GM13977 (cell line): ENCODE measurements at regions not wholly inside any gene's neighbourhood (a gene's known extent, or its start where the extent isn't known, plus 50 kb on each side); places are given as distances from the start of the nearest gene placed in this dataset.

ENCODE experiments used
- DNase-seq: peaks from one replicate; pipeline ENCODE4 v3.0.0; 2012; ENCODE audit warnings: low spot score
- CTCF ChIP-seq: IDR thresholded peaks from 2 replicates; pipeline ENCODE4 v1.5.1; 2012; ENCODE audit warnings: mild to moderate bottlenecking, control low read depth; ENCODE audit not compliant: insufficient read depth; ENCODE audit errors: extremely low read depth, missing control alignments
- in situ Hi-C: fragments of 300-500 bp; cut with MboI; formaldehyde crosslinking; loops from one replicate; pipeline ENCODE4 v1.12.0; 2022; ENCODE audit warnings: low sequenced_read_pairs, low pct_unique_long_range_greater_than_20kb, mixed read lengths, inconsistent platforms; ENCODE audit not compliant: unreplicated experiment

- TF ChIP-seq CTCF: no peak
- in situ Hi-C loops: no loop called here
- DNase-seq: no peak
These were observed 525.3 kb downstream of the ZNF33B start for GRCh38 chr10:42113158-42113450.

- no peak for TF ChIP-seq CTCF
- in situ Hi-C loops: no loop called here
- no peak for DNase-seq
These were observed 525.8 kb downstream of the ZNF33B start for GRCh38 chr10:42112331-42113157.

GRCh38 chr10:42111661-42112330 lies 526.6 kb downstream of the ZNF33B start:
- no peak for TF ChIP-seq CTCF
- in situ Hi-C loops: no loop called here
- no peak for DNase-seq

- in situ Hi-C loops: no loop called here
- no peak for DNase-seq
These were observed 527.3 kb downstream of the ZNF33B start for GRCh38 chr10:42111076-42111475.

More at GRCh38 chr10:42111076-42111475, 527.3 kb downstream of the ZNF33B start:
- no peak for TF ChIP-seq CTCF
